Progenitor cell of endocrine pancreas (in vitro differentiated cells): ENCODE measurements at regions not wholly inside any gene's neighbourhood (a gene's known extent, or its start where the extent isn't known, plus 50 kb on each side); places are given as distances from the start of the nearest gene placed in this dataset.

Source experiments
- DNase-seq: peaks from one replicate; pipeline ENCODE4 v3.0.0; 2021; ENCODE audit warnings: low spot score; ENCODE audit not compliant: unreplicated experiment
- H3K27ac Mint-ChIP-seq: 2 replicates; pipeline ENCODE4 v1.8.0; 2021; ENCODE audit warnings: mild to moderate bottlenecking, moderate library complexity, mixed read lengths
- H3K27me3 Mint-ChIP-seq: 2 replicates; pipeline ENCODE4 v1.8.0; 2021; ENCODE audit warnings: mixed read lengths
- H3K36me3 Mint-ChIP-seq: 2 replicates; pipeline ENCODE4 v1.8.0; 2022; ENCODE audit warnings: mixed read lengths; ENCODE audit not compliant: insufficient read depth
- H3K4me1 Mint-ChIP-seq: 2 replicates; pipeline ENCODE4 v1.8.0; 2021; ENCODE audit warnings: low read depth, mixed read lengths
- H3K4me3 Mint-ChIP-seq: 2 replicates; pipeline ENCODE4 v1.8.0; 2021; ENCODE audit warnings: low read depth, mild to moderate bottlenecking, moderate library complexity, mixed read lengths
- H3K9me3 Mint-ChIP-seq: 2 replicates; pipeline ENCODE4 v1.8.0; 2021; ENCODE audit warnings: low read depth, mixed read lengths
- TF ChIP-seq, protein P1 (sequence below): fragments of 200-600 bp; sonication (generic); IDR thresholded peaks from one replicate; pipeline ENCODE4 v1.5.0; 2021; ENCODE audit warnings: antibody characterized with exemption, mild to moderate bottlenecking; ENCODE audit not compliant: unreplicated experiment

DNA sequence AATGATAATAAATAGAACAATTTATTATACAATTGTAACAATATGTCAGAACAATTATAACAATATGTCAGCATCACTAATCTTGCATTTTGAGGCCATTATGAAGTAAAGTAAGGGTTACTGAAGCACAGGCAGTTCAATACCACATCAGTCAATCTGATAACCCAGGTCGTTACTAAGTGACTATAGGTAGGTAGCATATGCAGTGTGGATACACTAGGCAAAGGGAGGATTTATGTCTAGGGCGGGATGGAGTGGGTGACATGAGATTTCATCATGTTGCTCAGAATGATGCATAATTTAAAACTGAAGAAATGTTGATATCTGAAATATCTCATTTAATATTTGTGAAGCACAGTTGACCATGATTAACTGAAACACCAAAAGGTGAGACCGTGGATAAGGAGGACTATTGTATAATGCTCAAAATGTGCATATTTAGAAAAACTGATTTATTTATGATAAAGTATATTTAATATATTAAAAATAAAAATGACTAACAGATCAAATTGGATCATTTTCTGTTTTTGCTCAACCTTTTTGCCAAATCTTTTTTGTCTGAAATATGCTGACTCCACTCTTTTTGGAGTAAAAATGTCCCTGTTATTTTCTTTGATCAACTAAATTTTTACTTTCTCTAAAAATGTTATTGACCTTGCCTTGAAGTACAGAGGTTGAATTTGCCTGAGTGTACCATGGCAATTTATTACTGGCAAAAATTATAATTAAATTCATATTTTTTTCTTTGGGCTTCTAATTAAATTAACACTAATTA is 1189.4 kb upstream of the USP15 start:
- Mint-ChIP-seq H3K27ac (no peak overlapping the region), H3K27me3 (no peaks in the 10 kb centered on the region), H3K36me3 (no peaks in the 10 kb centered on the region), H3K4me3 (no peak overlapping the region), H3K9me3 (no peaks in the 10 kb centered on the region), H3K4me1 (no peaks in the 10 kb centered on the region)
- TF ChIP-seq, protein P1, sequence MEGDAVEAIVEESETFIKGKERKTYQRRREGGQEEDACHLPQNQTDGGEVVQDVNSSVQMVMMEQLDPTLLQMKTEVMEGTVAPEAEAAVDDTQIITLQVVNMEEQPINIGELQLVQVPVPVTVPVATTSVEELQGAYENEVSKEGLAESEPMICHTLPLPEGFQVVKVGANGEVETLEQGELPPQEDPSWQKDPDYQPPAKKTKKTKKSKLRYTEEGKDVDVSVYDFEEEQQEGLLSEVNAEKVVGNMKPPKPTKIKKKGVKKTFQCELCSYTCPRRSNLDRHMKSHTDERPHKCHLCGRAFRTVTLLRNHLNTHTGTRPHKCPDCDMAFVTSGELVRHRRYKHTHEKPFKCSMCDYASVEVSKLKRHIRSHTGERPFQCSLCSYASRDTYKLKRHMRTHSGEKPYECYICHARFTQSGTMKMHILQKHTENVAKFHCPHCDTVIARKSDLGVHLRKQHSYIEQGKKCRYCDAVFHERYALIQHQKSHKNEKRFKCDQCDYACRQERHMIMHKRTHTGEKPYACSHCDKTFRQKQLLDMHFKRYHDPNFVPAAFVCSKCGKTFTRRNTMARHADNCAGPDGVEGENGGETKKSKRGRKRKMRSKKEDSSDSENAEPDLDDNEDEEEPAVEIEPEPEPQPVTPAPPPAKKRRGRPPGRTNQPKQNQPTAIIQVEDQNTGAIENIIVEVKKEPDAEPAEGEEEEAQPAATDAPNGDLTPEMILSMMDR = no peak
- no peak for DNase-seq

- DNase-seq = no peak
These were observed 1187.5 kb upstream of the USP15 start for GRCh38 chr12:61072717-61073116.

DNA sequence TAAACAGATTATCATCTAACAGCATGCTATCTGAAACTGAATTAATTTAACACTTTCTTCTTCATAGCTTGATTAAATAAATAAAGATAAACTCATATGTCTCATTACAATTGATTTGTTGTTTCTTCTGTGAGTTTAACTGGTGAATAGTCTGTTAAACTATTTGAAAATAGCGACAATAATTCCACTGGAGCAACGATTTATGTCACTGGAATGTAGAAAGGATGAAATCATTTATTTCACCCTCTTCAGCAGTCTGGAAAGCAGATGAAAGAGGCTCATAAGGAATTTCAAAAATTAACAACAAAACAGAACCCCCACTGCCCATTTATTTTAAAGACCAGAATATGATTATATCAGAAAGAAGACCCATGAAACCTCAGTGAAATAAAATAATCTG is 1165.1 kb upstream of the USP15 start:
- TF ChIP-seq, protein P1 = no peak
- DNase-seq = no peak
- Mint-ChIP-seq H3K27me3 (no peaks in the 10 kb centered on the region), H3K4me1 (peaks cover 4% of the 10 kb centered on the region), H3K9me3 (no peaks in the 10 kb centered on the region), H3K36me3 (no peaks in the 10 kb centered on the region), H3K4me3 (no peak overlapping the region), H3K27ac (no peak overlapping the region)

More at GRCh38 chr12:61072717-61073116, 1187.5 kb upstream of the USP15 start:
- H3K27me3 Mint-ChIP-seq = no peaks in the 10 kb centered on the region
- H3K9me3 Mint-ChIP-seq = peaks cover 4% of the 10 kb centered on the region
- no peak overlapping the region for H3K4me3 Mint-ChIP-seq
- H3K36me3 Mint-ChIP-seq = no peaks in the 10 kb centered on the region
- H3K27ac Mint-ChIP-seq = no peak overlapping the region
- TF ChIP-seq, protein P1 = no peak
- no peaks in the 10 kb centered on the region for H3K4me1 Mint-ChIP-seq

DNA sequence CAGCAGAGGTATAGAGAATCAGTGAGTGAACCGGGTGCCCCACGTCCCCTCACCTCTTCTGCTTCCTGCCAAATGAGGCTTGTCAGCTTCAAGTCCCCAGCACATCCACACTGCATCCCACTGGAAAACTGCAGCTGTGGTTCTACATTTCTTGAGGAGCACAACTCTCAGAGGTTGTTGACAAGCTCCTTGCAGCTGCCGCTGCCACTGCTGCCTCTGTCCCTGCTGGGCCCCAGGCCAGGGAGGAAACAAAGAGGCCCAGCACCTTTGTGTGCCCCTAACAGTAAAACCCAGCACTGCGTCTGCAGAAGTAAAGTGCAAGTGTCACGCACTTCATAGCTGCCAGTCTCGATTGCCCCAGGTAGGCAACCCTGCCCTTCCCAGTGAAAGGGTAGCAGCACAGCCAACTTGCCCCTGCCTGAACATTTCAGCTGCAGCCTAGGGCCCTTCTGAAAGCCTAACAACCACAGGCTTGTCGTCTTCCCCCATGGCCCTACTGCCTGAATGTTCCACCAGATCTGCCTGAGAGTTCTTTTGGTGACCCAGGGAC is 1162.1 kb upstream of the USP15 start:
- Mint-ChIP-seq H3K36me3 (no peaks in the 10 kb centered on the region), H3K4me3 (no peak overlapping the region), H3K4me1 (peaks cover 4% of the 10 kb centered on the region), H3K27ac (no peak overlapping the region), H3K9me3 (no peaks in the 10 kb centered on the region), H3K27me3 (no peaks in the 10 kb centered on the region)
- TF ChIP-seq, protein P1 = no peak
- DNase-seq = no peak

DNA sequence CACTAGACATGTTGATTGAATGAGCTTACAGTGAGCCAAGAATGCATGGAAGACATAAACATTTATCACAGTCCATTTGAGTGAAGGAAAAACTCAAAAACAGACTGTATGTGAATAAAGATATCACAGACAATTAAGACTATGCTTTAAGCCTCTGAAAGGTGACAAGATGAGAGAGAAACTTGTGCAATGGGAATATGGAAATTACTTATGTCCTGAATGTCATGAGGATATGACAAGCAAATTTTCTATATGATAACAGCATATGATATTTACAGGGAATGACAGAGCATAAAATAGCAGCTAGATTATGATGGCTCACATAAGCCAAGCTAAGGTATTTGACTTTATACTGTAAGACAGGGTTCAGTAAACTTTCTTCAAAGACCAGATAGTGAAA is 1153.1 kb upstream of the USP15 start:
- Mint-ChIP-seq H3K27ac (no peak overlapping the region), H3K36me3 (no peaks in the 10 kb centered on the region), H3K4me3 (no peak overlapping the region), H3K4me1 (no peaks in the 10 kb centered on the region), H3K9me3 (peaks cover 9% of the 10 kb centered on the region), H3K27me3 (no peaks in the 10 kb centered on the region)
- no peak for DNase-seq
- TF ChIP-seq, protein P1 = no peak
